ENCODE measurements at regions not wholly inside any gene's neighbourhood (a gene's known extent, or its start where the extent isn't known, plus 50 kb on each side); places are given as distances from the start of the nearest gene placed in this dataset.
"Not testable (repeated sequence)": the region's sequence is repeated elsewhere in the genome, so short reads cannot be mapped to it uniquely, and the experiment has no call there.

DNA sequence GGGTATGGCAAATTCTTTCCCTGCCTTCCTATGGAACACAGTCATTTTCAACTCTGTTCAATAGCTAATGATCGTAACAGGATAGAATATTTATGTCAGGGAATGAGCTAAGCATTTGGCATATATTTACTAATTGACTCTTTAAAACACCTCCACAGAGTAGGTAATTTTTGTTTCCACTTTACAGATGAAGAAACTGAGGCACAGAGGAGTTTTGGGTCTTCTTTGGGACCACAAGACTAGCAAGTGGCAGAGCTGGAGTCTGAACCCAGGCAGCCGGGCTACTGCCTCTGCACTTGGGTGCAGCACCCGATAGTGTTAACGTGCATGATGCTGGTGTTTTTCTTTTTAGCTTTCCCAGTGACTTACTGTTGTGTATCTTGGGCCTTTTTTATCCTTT lies 384.0 kb downstream of the SFMBT2 start:
- DNase-seq = no peak

- no peak for DNase-seq
Measured at GRCh38 chr10:7025296-7025695, 385.5 kb downstream of the SFMBT2 start.

DNA sequence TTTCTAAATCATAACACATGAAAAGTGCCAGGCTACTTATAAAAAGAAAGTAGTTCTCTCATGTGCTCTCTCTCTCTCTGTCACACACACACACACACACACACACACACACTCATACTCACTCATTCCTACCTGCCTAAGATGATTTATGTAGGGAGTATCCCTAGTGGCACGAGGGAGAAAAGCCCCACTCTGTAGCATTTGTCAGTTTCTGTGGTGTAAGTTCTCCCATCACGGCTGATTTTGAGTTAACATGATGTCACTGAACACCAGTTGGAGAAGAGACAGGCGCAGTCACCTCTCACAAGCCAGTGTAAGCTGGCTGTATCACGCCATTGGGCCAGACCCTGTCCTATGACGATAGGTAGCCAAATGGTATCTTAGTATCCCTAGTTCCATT lies 395.4 kb downstream of the SFMBT2 start:
- DNase-seq = no peak

- DNase-seq = no peak
Measured at GRCh38 chr10:7014721-7015120, 396.1 kb downstream of the SFMBT2 start.

GRCh38 chr10:7011994-7012393 lies 398.8 kb downstream of the SFMBT2 start:
- no peak for DNase-seq

- DNase-seq = no peak
Measured at GRCh38 chr10:7008645-7009044, 402.2 kb downstream of the SFMBT2 start.

- no peak for DNase-seq
Measured at GRCh38 chr10:7007600-7008190, 403.1 kb downstream of the SFMBT2 start.

- DNase-seq = no peak
Measured at GRCh38 chr10:7006566-7006965, 404.3 kb downstream of the SFMBT2 start.

- no peak for DNase-seq
Measured at GRCh38 chr10:7003831-7004395, 406.9 kb downstream of the SFMBT2 start.

DNA sequence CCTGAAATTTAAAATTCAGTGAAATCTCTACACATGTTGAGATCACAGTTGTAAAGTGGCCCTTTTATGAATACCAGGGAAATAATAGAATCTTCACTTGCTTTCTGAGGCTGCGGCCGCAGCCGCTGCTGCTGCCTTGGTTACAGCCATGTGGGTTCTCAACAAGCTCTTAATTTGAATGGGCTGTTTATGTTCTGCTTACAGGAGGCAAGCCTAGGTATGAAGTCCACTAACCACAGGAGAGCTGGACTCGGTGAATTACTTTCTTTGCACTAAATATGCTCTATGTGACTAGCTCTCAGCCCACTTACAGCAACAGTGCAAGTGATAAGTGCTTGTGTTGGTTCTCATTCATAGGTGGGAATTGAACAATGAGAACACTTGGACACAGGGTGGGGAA lies 410.8 kb downstream of the SFMBT2 start:
- no peak for DNase-seq

- DNase-seq = no peak
Measured at GRCh38 chr10:6999232-6999925, 411.5 kb downstream of the SFMBT2 start.

GRCh38 chr10:6997509-6997908 lies 413.3 kb downstream of the SFMBT2 start:
- DNase-seq = no peak

DNA sequence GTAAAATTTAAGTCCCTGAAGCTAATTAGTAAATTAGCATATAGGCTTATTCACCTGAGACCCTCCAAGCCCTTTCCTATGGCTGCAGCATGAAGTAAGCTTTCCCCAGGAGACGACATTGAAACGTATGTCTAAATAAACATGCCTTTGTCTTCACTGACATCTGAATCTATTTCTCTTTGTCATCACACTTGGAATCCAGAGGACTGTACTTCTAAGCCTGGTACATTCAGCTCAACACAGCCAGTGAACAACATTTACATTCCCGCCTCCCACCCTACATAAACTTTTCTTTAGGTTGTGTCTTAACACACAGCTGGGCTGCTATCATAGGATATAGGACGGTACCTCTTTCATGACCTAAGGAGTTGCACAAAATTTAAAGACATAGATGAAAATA lies 414.4 kb downstream of the SFMBT2 start:
- DNase-seq = no peak

GRCh38 chr10:6995831-6996230 lies 415.0 kb downstream of the SFMBT2 start:
- DNase-seq = no peak

DNA sequence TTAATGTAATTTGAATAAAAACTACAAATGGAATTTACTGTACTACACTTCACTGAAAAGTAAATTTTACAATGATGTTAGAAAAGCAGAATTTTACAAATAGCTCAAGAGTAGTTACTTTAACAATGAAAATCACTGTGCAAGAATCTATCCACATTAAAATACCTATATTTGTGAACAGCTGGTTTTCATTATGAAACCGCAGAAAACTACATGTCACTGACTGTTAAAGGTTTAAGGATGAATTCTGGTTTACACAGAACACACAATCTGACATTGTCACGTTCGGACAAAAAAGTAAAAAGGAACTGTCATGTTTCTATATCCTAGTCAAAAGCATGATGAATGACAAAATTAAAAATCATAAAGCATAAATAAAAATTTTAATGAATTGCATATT lies 415.3 kb upstream of the PRKCQ start:
- DNase-seq = no peak

- no peak for DNase-seq
Measured at GRCh38 chr10:6990891-6991290, 410.8 kb upstream of the PRKCQ start.

- DNase-seq = no peak
Measured at GRCh38 chr10:6988654-6989053, 408.6 kb upstream of the PRKCQ start.

DNA sequence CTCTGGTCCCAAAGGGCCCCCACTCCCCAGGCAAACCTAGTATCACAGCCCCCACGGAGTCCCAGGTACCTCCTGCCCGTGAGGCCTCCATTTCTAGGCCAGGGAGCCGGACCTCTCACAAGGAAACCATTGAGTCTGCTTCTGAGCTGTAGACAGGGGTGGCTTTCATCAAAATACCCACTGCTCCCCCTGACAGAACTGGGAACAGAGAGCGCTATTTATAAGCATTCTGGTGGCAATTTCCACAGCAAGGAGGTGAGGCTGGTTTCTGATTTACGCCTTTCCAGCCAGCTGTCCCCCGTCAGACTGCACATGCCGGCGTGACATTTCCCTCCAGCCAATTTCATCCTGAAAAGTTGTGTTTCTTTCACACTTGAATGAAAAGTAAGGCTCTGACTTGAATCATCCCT lies 407.5 kb upstream of the PRKCQ start:
- no peak for DNase-seq

DNA sequence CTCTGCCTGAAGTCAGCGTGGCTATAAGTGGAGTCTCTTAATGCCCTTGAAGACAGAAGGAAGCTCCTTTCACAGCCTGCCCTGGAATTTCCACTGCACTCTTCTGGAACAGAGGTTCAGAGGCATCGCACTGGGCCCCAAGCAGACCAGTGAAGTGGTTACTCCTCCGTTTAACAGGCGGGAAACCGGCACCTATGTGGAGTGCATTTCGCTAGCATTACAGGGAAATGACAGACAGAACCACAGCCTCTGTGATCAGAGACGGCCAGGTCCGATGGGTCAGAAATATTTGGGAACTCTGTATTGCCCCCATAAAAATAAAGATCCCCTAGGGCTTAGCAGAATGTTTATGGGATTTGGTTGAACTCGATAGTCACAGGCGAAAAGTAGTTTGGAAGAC lies 406.9 kb upstream of the PRKCQ start:
- no peak for DNase-seq

GRCh38 chr10:6985644-6986043 lies 405.6 kb upstream of the PRKCQ start:
- DNase-seq = no peak

DNA sequence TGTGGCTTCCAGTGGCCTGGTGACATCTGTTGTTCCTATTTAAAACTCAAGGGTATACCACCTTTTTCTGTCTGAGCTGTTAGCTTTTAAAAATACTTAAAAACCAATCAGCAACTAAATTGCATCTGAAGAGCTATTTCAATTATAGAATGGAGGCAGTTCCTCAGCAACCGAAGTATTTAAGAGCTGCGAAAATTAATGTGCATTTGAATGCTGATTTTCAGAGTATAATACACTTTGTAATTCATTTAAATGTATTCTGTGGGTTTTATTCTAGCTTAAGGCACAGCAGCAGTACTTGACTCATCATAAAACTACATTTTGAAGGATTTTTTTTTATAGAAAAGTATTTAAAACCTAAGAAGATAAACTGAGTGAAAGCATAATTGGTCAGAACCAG lies 404.9 kb upstream of the PRKCQ start:
- no peak for DNase-seq

GRCh38 chr10:6984016-6984415 lies 403.9 kb upstream of the PRKCQ start:
- not testable (repeated sequence) for DNase-seq

GRCh38 chr10:6980353-6980752 lies 400.3 kb upstream of the PRKCQ start:
- DNase-seq = no peak

- no peak for DNase-seq
Measured at GRCh38 chr10:6979371-6979770, 399.3 kb upstream of the PRKCQ start.

DNA sequence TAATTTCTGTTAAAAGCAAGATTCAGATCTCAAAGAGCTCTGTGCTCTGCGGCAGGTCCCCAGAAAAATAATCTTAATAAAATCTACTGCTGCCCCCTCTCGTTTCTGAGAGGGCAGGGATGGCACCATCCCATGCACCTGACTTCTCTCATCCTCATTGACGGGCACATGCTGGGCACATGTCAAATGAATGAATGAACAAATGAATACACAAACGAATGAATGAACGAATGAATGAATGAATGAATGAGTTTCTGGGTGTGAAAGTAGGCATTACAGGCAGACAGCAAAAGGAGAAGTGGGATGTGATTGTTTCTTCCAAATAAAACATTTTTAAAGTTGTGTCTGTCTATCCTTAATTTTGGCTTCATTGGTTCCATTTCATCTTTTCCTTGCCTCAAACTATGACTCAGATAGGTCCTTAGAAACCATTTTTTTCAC lies 398.1 kb upstream of the PRKCQ start:
- no peak for DNase-seq

All from CD4-positive, alpha-beta T cell treated with Interleukin-6 for 4 hours (primary cell).